SU-DHL-6 (cell line): ENCODE measurements at regions not wholly inside any gene's neighbourhood (a gene's known extent, or its start where the extent isn't known, plus 50 kb on each side); places are given as distances from the start of the nearest gene placed in this dataset.

ENCODE experiments used
- H2AFZ ChIP-seq: fragments of 200-600 bp; sonication (generic); 2 replicates; pipeline ENCODE4 v1.6.1; 2014; ENCODE audit warnings: low read depth, mild to moderate bottlenecking, moderate library complexity, mixed read lengths, antibody characterized with exemption, low read length; ENCODE audit not compliant: severe bottlenecking
- H3F3A ChIP-seq: fragments of 200-600 bp; shearing (Covaris generic); 2 replicates; pipeline ENCODE4 v1.6.0; 2016; ENCODE audit warnings: antibody characterized with exemption, mild to moderate bottlenecking; ENCODE audit not compliant: insufficient read depth
- H3K27ac ChIP-seq: fragments of 200-600 bp; sonication (generic); 2 replicates; pipeline ENCODE4 v1.5.1; 2016; ENCODE audit warnings: low read depth, mild to moderate bottlenecking, low read length, moderate library complexity, mixed read lengths
- H3K27me3 ChIP-seq: fragments of 200-600 bp; sonication (generic), shearing (Covaris generic); 2 replicates; pipeline ENCODE4 v1.6.0; 2014; ENCODE audit warnings: mild to moderate bottlenecking, low read length
- H3K36me3 ChIP-seq: fragments of 200-600 bp; sonication (generic); 2 replicates; pipeline ENCODE4 v1.6.1; 2014; ENCODE audit warnings: mild to moderate bottlenecking, low read length, mixed read lengths
- H3K4me2 ChIP-seq: fragments of 300-600, 200-600 bp; shearing (Covaris generic), sonication (generic); 2 replicates; pipeline ENCODE4 v1.6.0; 2014; ENCODE audit warnings: low read length, low read depth, mild to moderate bottlenecking; ENCODE audit not compliant: poor library complexity, severe bottlenecking
- H3K4me3 ChIP-seq: fragments of 200-600 bp; sonication (generic); 2 replicates; pipeline ENCODE4 v1.5.1; 2014; ENCODE audit warnings: antibody characterized with exemption, low read length, mild to moderate bottlenecking, mixed read lengths; ENCODE audit not compliant: insufficient read depth, poor library complexity, severe bottlenecking
- H3K79me2 ChIP-seq: fragments of 200-600 bp; sonication (generic); 2 replicates; pipeline ENCODE4 v1.6.1; 2014; ENCODE audit warnings: mild to moderate bottlenecking, low read length, moderate library complexity; ENCODE audit not compliant: insufficient read depth
- H3K9ac ChIP-seq: fragments of 200-600 bp; sonication (generic); 2 replicates; pipeline ENCODE4 v1.7.0; 2014; ENCODE audit warnings: mild to moderate bottlenecking, low read length
- H3K9me2 ChIP-seq: fragments of 200-600 bp; sonication (generic); replicated peaks from 2 replicates; pipeline ENCODE4 v1.6.1; 2014; ENCODE audit warnings: low read length; ENCODE audit not compliant: insufficient read depth
- H3K9me3 ChIP-seq: fragments of 200-600 bp; sonication (generic); 2 replicates; pipeline ENCODE4 v1.6.1; 2014; ENCODE audit warnings: low read length, mixed read lengths; ENCODE audit not compliant: insufficient read depth
- H4K20me1 ChIP-seq: fragments of 200-600 bp; sonication (generic); 2 replicates; pipeline ENCODE4 v1.6.1; 2014; ENCODE audit warnings: low read depth, mild to moderate bottlenecking, antibody characterized with exemption, low read length, moderate library complexity, mixed read lengths
- EZH2phosphoT487 ChIP-seq: fragments of 200-600 bp; sonication (generic), shearing (Covaris generic); conservative IDR thresholded peaks from 2 replicates; pipeline ENCODE4 v1.6.1; 2018; ENCODE audit warnings: mild to moderate bottlenecking, antibody characterized with exemption, low read length, moderate library complexity, mixed read lengths
- TF ChIP-seq, protein P1 (sequence below): fragments of 200-600 bp; sonication (generic); IDR thresholded peaks from one replicate; pipeline ENCODE4 v1.5.1; 2017; ENCODE audit warnings: antibody characterized with exemption, mild to moderate bottlenecking, low read length, moderate library complexity; ENCODE audit not compliant: insufficient read depth, poor library complexity, severe bottlenecking

DNA sequence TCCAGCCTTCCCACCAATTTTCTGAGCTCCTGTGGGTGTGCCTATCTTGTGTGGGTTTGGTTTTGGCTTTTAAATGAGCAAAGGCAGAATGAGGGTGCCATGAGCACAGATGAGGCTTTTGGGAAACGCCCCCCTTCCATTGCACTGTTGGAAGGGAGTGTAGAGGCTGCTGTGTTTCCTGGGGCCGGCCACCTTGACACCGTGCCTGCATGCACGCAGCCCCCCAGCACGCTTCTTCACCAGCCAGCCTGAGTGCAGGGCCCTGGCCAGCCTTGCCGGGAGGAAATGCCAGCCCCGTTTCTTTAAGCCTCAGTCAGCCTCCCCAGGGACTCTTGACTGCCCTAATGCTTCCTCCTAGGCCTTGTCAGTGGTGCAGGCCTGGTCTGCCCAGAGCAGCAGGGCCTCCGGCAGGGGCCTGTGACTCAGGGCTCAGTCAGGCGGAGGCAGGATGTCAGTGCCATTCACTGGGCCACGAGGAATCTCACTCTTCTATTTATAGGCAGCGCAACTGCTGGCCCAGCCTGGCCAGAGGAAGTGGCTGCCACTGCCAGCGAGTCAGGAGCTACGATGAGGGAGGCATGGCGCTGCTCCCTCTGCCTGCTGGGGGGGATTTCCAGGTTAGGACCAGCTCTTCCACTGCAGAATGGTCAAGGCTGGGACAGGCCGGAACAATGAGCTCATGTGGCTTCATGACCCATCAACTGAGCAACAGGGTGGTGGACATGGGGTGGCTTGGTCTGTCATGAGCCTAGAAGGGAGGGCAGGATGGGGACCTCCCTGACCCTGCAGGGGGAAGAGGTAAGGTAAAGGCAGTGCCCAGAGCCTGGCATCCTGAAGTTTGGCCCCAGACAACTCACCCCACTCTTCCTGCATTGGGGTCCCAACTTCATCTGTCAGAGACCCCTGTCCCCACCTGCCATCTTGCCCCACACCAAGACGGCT is 205.2 kb downstream of the RAB11FIP4 start:
- Histone ChIP-seq H3K9me3 (no peaks in the 10 kb centered on the region), H3K27ac (no peak overlapping the region), H2AFZ (no peak overlapping the region), H3K79me2 (no peaks in the 10 kb centered on the region), H3K9ac (no peak overlapping the region), H3K36me3 (no peaks in the 10 kb centered on the region), H3K4me3 (no peak overlapping the region), H4K20me1 (no peaks in the 10 kb centered on the region), H3K9me2 (no peaks in the 10 kb centered on the region), H3K4me2 (no peak overlapping the region), H3K27me3 (no peaks in the 10 kb centered on the region), H3F3A (no peaks in the 10 kb centered on the region)
- TF ChIP-seq, protein P1, sequence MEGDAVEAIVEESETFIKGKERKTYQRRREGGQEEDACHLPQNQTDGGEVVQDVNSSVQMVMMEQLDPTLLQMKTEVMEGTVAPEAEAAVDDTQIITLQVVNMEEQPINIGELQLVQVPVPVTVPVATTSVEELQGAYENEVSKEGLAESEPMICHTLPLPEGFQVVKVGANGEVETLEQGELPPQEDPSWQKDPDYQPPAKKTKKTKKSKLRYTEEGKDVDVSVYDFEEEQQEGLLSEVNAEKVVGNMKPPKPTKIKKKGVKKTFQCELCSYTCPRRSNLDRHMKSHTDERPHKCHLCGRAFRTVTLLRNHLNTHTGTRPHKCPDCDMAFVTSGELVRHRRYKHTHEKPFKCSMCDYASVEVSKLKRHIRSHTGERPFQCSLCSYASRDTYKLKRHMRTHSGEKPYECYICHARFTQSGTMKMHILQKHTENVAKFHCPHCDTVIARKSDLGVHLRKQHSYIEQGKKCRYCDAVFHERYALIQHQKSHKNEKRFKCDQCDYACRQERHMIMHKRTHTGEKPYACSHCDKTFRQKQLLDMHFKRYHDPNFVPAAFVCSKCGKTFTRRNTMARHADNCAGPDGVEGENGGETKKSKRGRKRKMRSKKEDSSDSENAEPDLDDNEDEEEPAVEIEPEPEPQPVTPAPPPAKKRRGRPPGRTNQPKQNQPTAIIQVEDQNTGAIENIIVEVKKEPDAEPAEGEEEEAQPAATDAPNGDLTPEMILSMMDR = no peak
- TF ChIP-seq EZH2phosphoT487 = no peak

DNA sequence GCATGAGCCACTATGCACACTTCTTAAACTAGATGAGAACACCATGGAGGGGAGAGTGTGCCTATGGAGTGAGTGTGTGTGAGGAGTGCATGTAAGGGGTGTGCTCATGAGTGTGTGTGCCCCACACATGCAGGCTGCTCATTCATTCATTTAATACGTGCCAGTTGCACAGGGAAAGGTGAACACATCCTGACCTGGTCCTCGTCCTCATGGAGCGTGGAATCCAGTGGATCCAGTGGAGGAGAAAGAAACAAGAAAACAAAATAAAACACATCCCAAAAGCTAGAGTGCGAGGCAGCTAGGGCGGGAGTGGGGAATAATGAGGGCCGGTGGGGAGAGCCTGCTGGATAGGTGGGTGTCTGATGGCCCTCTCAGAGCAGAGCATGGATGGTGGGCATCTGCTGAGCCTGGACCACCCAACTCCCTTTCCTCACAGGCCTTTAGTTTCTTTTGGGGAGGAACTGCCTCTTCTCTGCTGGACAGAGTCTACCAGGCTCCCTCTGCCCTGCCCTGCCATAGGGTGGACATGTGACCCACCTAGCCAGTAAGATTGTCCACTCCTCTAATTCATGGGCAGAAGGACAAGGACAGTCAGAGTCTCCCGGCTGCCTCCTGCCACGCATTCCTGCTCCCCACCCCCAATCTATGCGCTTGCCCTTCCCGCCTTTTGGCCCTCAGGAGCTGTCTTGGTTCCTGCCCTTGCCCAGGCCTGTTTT is 204.3 kb downstream of the RAB11FIP4 start:
- Histone ChIP-seq H3K9me3 (no peaks in the 10 kb centered on the region), H4K20me1 (no peaks in the 10 kb centered on the region), H3K9ac (no peak overlapping the region), H2AFZ (no peak overlapping the region), H3F3A (no peaks in the 10 kb centered on the region), H3K4me2 (no peak overlapping the region), H3K4me3 (no peak overlapping the region), H3K9me2 (no peaks in the 10 kb centered on the region), H3K27me3 (no peaks in the 10 kb centered on the region), H3K79me2 (no peaks in the 10 kb centered on the region), H3K27ac (no peak overlapping the region), H3K36me3 (no peaks in the 10 kb centered on the region)
- TF ChIP-seq, protein P1 = no peak
- no peak for TF ChIP-seq EZH2phosphoT487

DNA sequence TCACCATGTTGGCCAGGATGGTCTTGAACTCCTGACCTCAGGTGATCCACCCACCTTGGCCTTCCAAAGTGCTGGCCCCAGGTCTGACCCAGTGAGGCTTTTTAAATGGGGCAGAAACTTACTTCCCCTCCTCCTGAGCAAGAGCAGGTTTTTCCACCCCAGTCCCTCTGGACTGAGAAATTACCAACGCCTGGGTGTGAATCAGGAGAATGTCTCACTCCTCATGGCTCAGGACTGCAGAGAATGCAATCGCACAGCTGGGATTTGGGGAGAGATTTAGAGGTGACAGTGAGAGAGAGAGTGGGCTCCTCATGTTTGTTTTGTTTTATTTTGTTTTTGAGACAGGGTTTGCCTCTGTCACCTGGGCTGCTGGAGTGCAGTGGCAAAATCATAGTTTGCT is 203.6 kb downstream of the RAB11FIP4 start:
- Histone ChIP-seq H3K9me2 (no peaks in the 10 kb centered on the region), H3K4me2 (no peak overlapping the region), H3K27me3 (no peaks in the 10 kb centered on the region), H3K9ac (no peak overlapping the region), H4K20me1 (no peaks in the 10 kb centered on the region), H2AFZ (no peak overlapping the region), H3K4me3 (no peak overlapping the region), H3K9me3 (no peaks in the 10 kb centered on the region), H3K27ac (no peak overlapping the region), H3K79me2 (no peaks in the 10 kb centered on the region), H3K36me3 (no peaks in the 10 kb centered on the region), H3F3A (no peaks in the 10 kb centered on the region)
- TF ChIP-seq, protein P1 = no peak
- no peak for TF ChIP-seq EZH2phosphoT487
